Esophagus muscularis mucosa (tissue), 4 donors: ENCODE measurements at regions not wholly inside any gene's neighbourhood (a gene's known extent, or its start where the extent isn't known, plus 50 kb on each side); places are given as distances from the start of the nearest gene placed in this dataset.

Experiments
- CTCF ChIP-seq, 3 experiments: fragments of 200-600 bp in 2 of 3; fragments of 450-650 bp in 1 of 3; sonication (generic) in 2 of 3; IDR thresholded peaks; one replicate each; pipeline ENCODE4 v1.5.1; 2017 to 2019; ENCODE audit warnings: antibody characterized with exemption in 3 of 3, mild to moderate bottlenecking in 2 of 3, moderate library complexity in 1 of 3
- EP300 ChIP-seq: sonication (generic); formaldehyde crosslinking; IDR thresholded peaks from one replicate; pipeline ENCODE4 v1.6.1; 2017; ENCODE audit warnings: antibody characterized with exemption
- POLR2A ChIP-seq: fragments of 450-650 bp; IDR thresholded peaks from one replicate; pipeline ENCODE4 v1.6.1; 2017; ENCODE audit warnings: antibody characterized with exemption, moderate library complexity, mild to moderate bottlenecking, low read depth
- POLR2AphosphoS5 ChIP-seq, 2 donors: sonication (generic); formaldehyde crosslinking; IDR thresholded peaks; one replicate each; pipeline ENCODE4 v1.6.1; 2017; ENCODE audit warnings: antibody characterized with exemption in 2 of 2

- TF ChIP-seq POLR2A, result no peak
- TF ChIP-seq CTCF (IDR thresholded peaks at IDR 0.05), result no peak
- no peak for TF ChIP-seq POLR2AphosphoS5 (IDR thresholded peaks at IDR 0.05)
- no peak for TF ChIP-seq EP300
Measured at GRCh38 chr6:140609321-140609720, 1234.9 kb upstream of the CITED2 start.
